ENCODE measurements at regions not wholly inside any gene's neighbourhood (a gene's known extent, or its start where the extent isn't known, plus 50 kb on each side); places are given as distances from the start of the nearest gene placed in this dataset.
"Not testable (repeated sequence)": the region's sequence is repeated elsewhere in the genome, so short reads cannot be mapped to it uniquely, and the experiment has no call there.

- Histone ChIP-seq H3K36me3 (no peaks in the 10 kb centered on the region), H3K9me3 (no peaks in the 10 kb centered on the region), H3K4me1 (no peaks in the 10 kb centered on the region), H3K27ac (no peak overlapping the region), H3K27me3 (peaks cover 0 to 16% of the 10 kb centered on the region in 2 donors), H3K4me3 (no peak overlapping the region)
- TF ChIP-seq CTCF (IDR thresholded peaks at IDR 0.05) = no peak
- DNase-seq (no peak), ATAC-seq (no peak)
- intact Hi-C loops (cut with DNase I) = no loop called here
Measured at GRCh38 chr20:48525400-48525799, 302.4 kb downstream of the PREX1 start.

GRCh38 chr20:48524582-48524981, 303.2 kb downstream of the PREX1 start:
- H3K4me3 ChIP-seq = no peak overlapping the region

GRCh38 chr20:48523191-48523995, 304.4 kb downstream of the PREX1 start:
- Histone ChIP-seq H3K4me3 (no peak overlapping the region), H3K36me3 (no peaks in the 10 kb centered on the region), H3K27ac (no peak overlapping the region), H3K9me3 (no peaks in the 10 kb centered on the region), H3K4me1 (no peaks in the 10 kb centered on the region), H3K27me3 (peaks cover 0 to 10% of the 10 kb centered on the region in 2 donors)
- TF ChIP-seq CTCF (IDR thresholded peaks at IDR 0.05) = no peak
- intact Hi-C loops (cut with DNase I) = no loop called here
- DNase-seq = peak in 2 of 4 donors; percentile 62 to 79
- ATAC-seq = peak; percentile 79

More at GRCh38 chr20:48524582-48524981, 303.2 kb downstream of the PREX1 start:
- peaks cover 0 to 16% of the 10 kb centered on the region in 2 donors for H3K27me3 ChIP-seq
- DNase-seq = no peak
- intact Hi-C loops (cut with DNase I) = no loop called here
- H3K27ac ChIP-seq = no peak overlapping the region
- no peaks in the 10 kb centered on the region for H3K9me3 ChIP-seq
- ATAC-seq = no peak
- TF ChIP-seq CTCF (IDR thresholded peaks at IDR 0.05) = no peak
- H3K36me3 ChIP-seq = no peaks in the 10 kb centered on the region
- no peaks in the 10 kb centered on the region for H3K4me1 ChIP-seq

- H3K4me3 ChIP-seq = no peak overlapping the region
- DNase-seq = no peak
- H3K36me3 ChIP-seq = no peaks in the 10 kb centered on the region
- no peaks in the 10 kb centered on the region for H3K9me3 ChIP-seq
- H3K4me1 ChIP-seq = no peaks in the 10 kb centered on the region
- no peak for TF ChIP-seq CTCF (IDR thresholded peaks at IDR 0.05)
- no peaks in the 10 kb centered on the region for H3K27me3 ChIP-seq
- H3K27ac ChIP-seq = no peak overlapping the region
- intact Hi-C loops (cut with DNase I) = no loop called here
- ATAC-seq = no peak
Measured at GRCh38 chr20:48521121-48521520, 306.7 kb downstream of the PREX1 start.

- not testable (repeated sequence) for H3K36me3 ChIP-seq, H3K9me3 ChIP-seq, H3K27ac ChIP-seq, H3K4me1 ChIP-seq, H3K4me3 ChIP-seq, H3K27me3 ChIP-seq, ATAC-seq
- DNase-seq = peak in 1 of 4 donors; percentile 21
- intact Hi-C loops (cut with DNase I) = loop anchor here in 1 of 2 donors (10.0 kb wide), 1 partner anchor 621 kb away; no protein-coding TSS in a partner anchor
Measured at GRCh38 chr20:48516196-48516595, 311.6 kb downstream of the PREX1 start.

GRCh38 chr20:48514577-48514976, 313.2 kb downstream of the PREX1 start:
- not testable (repeated sequence) for H3K36me3 ChIP-seq, H3K4me3 ChIP-seq, H3K9me3 ChIP-seq, DNase-seq, H3K4me1 ChIP-seq, H3K27ac ChIP-seq, H3K27me3 ChIP-seq, ATAC-seq
- intact Hi-C loops (cut with DNase I) = loop anchor here in 1 of 2 donors (10.0 kb wide), 1 partner anchor 620 kb away; no protein-coding TSS in a partner anchor

- H3K27ac ChIP-seq, H3K4me1 ChIP-seq, H3K36me3 ChIP-seq, ATAC-seq, H3K4me3 ChIP-seq, DNase-seq, H3K9me3 ChIP-seq, H3K27me3 ChIP-seq: not testable (repeated sequence)
- intact Hi-C loops (cut with DNase I) = loop anchor here in 1 of 2 donors (10.0 kb wide), 1 partner anchor 618 kb away; no protein-coding TSS in a partner anchor
Measured at GRCh38 chr20:48512539-48512938, 315.3 kb downstream of the PREX1 start.

- H3K27me3 ChIP-seq = peaks cover 0 to 17% of the 10 kb centered on the region in 2 donors
- intact Hi-C loops (cut with DNase I); H3K4me3 ChIP-seq; H3K4me1 ChIP-seq; DNase-seq; H3K9me3 ChIP-seq; H3K36me3 ChIP-seq; H3K27ac ChIP-seq; ATAC-seq: not testable (repeated sequence)
Measured at GRCh38 chr20:48505066-48505465, 322.7 kb downstream of the PREX1 start.
